ENCODE measurements at regions not wholly inside any gene's neighbourhood (a gene's known extent, or its start where the extent isn't known, plus 50 kb on each side); places are given as distances from the start of the nearest gene placed in this dataset.

DNA sequence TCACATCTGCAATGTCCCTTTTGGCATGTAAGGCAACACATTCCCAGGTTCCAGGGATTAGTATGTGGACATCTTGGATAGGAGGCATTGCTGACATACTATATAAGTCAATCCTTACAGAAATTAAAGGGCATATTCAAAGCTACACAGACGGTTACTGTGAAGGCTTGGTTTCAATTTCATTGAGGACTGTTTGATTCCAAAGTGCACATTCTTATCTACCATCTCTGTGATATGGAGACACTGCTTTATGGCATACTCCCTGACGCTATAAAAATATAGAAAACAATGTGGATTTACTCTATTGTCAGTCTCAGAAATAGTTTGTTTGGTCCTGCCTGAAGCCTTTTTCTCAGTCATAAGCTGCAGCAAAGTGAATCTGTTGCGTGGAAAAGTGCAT lies 1486.7 kb downstream of the FAM181B start:
- no peak for TF ChIP-seq CREB1 (IDR thresholded peaks at IDR 0.05; ENCODE audit: low read depth)
- TF ChIP-seq USF1 (IDR thresholded peaks at IDR 0.05): no peak
- no peak for TF ChIP-seq TEAD4 (IDR thresholded peaks at IDR 0.05)
- TF ChIP-seq NFIC (IDR thresholded peaks at IDR 0.05): no peak
- TF ChIP-seq TCF12 (IDR thresholded peaks at IDR 0.05; ENCODE audit: low read depth): no peak
- no peak for TF ChIP-seq TAF1 (IDR thresholded peaks at IDR 0.05; ENCODE audit: low read depth)
- TF ChIP-seq, protein P1, sequence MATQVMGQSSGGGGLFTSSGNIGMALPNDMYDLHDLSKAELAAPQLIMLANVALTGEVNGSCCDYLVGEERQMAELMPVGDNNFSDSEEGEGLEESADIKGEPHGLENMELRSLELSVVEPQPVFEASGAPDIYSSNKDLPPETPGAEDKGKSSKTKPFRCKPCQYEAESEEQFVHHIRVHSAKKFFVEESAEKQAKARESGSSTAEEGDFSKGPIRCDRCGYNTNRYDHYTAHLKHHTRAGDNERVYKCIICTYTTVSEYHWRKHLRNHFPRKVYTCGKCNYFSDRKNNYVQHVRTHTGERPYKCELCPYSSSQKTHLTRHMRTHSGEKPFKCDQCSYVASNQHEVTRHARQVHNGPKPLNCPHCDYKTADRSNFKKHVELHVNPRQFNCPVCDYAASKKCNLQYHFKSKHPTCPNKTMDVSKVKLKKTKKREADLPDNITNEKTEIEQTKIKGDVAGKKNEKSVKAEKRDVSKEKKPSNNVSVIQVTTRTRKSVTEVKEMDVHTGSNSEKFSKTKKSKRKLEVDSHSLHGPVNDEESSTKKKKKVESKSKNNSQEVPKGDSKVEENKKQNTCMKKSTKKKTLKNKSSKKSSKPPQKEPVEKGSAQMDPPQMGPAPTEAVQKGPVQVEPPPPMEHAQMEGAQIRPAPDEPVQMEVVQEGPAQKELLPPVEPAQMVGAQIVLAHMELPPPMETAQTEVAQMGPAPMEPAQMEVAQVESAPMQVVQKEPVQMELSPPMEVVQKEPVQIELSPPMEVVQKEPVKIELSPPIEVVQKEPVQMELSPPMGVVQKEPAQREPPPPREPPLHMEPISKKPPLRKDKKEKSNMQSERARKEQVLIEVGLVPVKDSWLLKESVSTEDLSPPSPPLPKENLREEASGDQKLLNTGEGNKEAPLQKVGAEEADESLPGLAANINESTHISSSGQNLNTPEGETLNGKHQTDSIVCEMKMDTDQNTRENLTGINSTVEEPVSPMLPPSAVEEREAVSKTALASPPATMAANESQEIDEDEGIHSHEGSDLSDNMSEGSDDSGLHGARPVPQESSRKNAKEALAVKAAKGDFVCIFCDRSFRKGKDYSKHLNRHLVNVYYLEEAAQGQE (IDR thresholded peaks at IDR 0.05; ENCODE audit: low read depth): no peak
- TF ChIP-seq YY1 (IDR thresholded peaks at IDR 0.05; ENCODE audit: low read depth): no peak
- no peak for TF ChIP-seq EP300 (IDR thresholded peaks at IDR 0.05; ENCODE audit: borderline replicate concordance)
- no peak for TF ChIP-seq CEBPB (IDR thresholded peaks at IDR 0.05)
- TF ChIP-seq, protein P2, sequence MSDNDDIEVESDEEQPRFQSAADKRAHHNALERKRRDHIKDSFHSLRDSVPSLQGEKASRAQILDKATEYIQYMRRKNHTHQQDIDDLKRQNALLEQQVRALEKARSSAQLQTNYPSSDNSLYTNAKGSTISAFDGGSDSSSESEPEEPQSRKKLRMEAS (IDR thresholded peaks at IDR 0.05): no peak
- no peak for TF ChIP-seq ZBTB7A (IDR thresholded peaks at IDR 0.05; ENCODE audit: low read depth)
- TF ChIP-seq EGR1 (IDR thresholded peaks at IDR 0.05): no peak
- TF ChIP-seq RAD21 (IDR thresholded peaks at IDR 0.05; ENCODE audit: low read depth): no peak
- no peak for TF ChIP-seq FOXM1 (IDR thresholded peaks at IDR 0.05; ENCODE audit: borderline replicate concordance, low read depth)

DNA sequence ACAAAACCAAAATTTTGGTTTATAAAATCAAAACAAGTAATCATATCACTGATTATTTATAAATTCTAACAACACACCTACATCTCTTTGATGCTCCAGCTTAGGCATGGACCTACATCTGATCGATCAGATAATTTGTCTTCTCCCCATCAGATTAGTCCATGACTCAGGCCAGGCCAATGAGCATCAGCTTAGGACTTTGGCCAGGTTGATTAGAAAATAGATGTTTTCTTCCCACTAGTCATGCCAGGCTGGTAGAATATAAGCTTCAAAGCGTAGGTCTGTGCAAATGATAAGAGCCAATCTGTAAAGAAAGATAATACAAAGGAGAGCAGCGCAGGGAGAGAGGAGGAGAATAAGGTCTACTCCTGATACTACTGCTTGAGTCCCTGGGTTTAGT lies 1487.9 kb downstream of the FAM181B start:
- TF ChIP-seq CREB1 (IDR thresholded peaks at IDR 0.05; ENCODE audit: low read depth) (no peak), TEAD4 (IDR thresholded peaks at IDR 0.05) (no peak), NFIC (IDR thresholded peaks at IDR 0.05) (no peak), TAF1 (IDR thresholded peaks at IDR 0.05; ENCODE audit: low read depth) (no peak), TCF12 (IDR thresholded peaks at IDR 0.05; ENCODE audit: low read depth) (no peak), FOXM1 (IDR thresholded peaks at IDR 0.05; ENCODE audit: borderline replicate concordance, low read depth) (no peak), EGR1 (IDR thresholded peaks at IDR 0.05) (no peak), USF1 (IDR thresholded peaks at IDR 0.05) (no peak), EP300 (IDR thresholded peaks at IDR 0.05; ENCODE audit: borderline replicate concordance) (no peak), ZBTB7A (IDR thresholded peaks at IDR 0.05; ENCODE audit: low read depth) (no peak), CEBPB (IDR thresholded peaks at IDR 0.05) (no peak), YY1 (IDR thresholded peaks at IDR 0.05; ENCODE audit: low read depth) (no peak), RAD21 (IDR thresholded peaks at IDR 0.05; ENCODE audit: low read depth) (no peak)
- TF ChIP-seq, protein P2 (IDR thresholded peaks at IDR 0.05): no peak

- TF ChIP-seq TAF1 (IDR thresholded peaks at IDR 0.05; ENCODE audit: low read depth) (no peak), CEBPB (IDR thresholded peaks at IDR 0.05) (no peak), USF1 (IDR thresholded peaks at IDR 0.05) (no peak), TEAD4 (IDR thresholded peaks at IDR 0.05) (no peak), RAD21 (IDR thresholded peaks at IDR 0.05; ENCODE audit: low read depth) (no peak), EP300 (IDR thresholded peaks at IDR 0.05; ENCODE audit: borderline replicate concordance) (no peak), NFIC (IDR thresholded peaks at IDR 0.05) (no peak), CREB1 (IDR thresholded peaks at IDR 0.05; ENCODE audit: low read depth) (no peak), ZBTB7A (IDR thresholded peaks at IDR 0.05; ENCODE audit: low read depth) (no peak), FOXM1 (IDR thresholded peaks at IDR 0.05; ENCODE audit: borderline replicate concordance, low read depth) (no peak), TCF12 (IDR thresholded peaks at IDR 0.05; ENCODE audit: low read depth) (no peak), YY1 (IDR thresholded peaks at IDR 0.05; ENCODE audit: low read depth) (no peak), EGR1 (IDR thresholded peaks at IDR 0.05) (no peak)
- TF ChIP-seq, protein P2 (IDR thresholded peaks at IDR 0.05): no peak
- TF ChIP-seq, protein P1 (IDR thresholded peaks at IDR 0.05; ENCODE audit: low read depth): no peak
Observed at GRCh38 chr11:81241672-81242275, 1491.9 kb downstream of the FAM181B start.

- TF ChIP-seq RAD21 (IDR thresholded peaks at IDR 0.05; ENCODE audit: low read depth) (peak; percentile 27; the same call in 1 of the 2 replicates), NFIC (IDR thresholded peaks at IDR 0.05) (no peak)
Observed at GRCh38 chr11:81237139-81237538, 1496.5 kb downstream of the FAM181B start.

DNA sequence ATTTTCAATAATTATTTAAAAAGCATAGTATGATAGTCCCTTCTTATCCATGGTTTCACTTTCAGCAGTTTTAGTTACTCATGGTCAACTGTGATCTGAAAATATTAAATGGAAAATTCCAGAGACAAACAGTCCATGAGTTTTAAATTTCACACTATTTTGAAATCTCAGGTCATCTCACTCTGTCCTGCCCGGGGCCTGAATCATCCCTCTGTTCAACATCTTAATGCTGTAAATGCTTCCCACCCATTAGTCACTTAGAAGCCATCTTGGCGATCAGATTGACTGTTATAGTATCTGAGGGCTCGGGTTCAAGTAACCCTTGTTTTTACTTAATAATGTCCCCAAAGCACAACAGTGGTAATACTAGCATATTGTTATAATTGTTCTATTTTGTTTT lies 1509.3 kb downstream of the FAM181B start:
- TF ChIP-seq, protein P1 (IDR thresholded peaks at IDR 0.05; ENCODE audit: low read depth): no peak
- no peak for TF ChIP-seq RAD21 (IDR thresholded peaks at IDR 0.05; ENCODE audit: low read depth)
- no peak for TF ChIP-seq FOXM1 (IDR thresholded peaks at IDR 0.05; ENCODE audit: borderline replicate concordance, low read depth)
- no peak for TF ChIP-seq CEBPB (IDR thresholded peaks at IDR 0.05)
- no peak for TF ChIP-seq ZBTB7A (IDR thresholded peaks at IDR 0.05; ENCODE audit: low read depth)
- TF ChIP-seq TEAD4 (IDR thresholded peaks at IDR 0.05): no peak
- no peak for TF ChIP-seq CREB1 (IDR thresholded peaks at IDR 0.05; ENCODE audit: low read depth)
- TF ChIP-seq, protein P2 (IDR thresholded peaks at IDR 0.05): no peak
- TF ChIP-seq NFIC (IDR thresholded peaks at IDR 0.05): no peak
- no peak for TF ChIP-seq EGR1 (IDR thresholded peaks at IDR 0.05)
- TF ChIP-seq TCF12 (IDR thresholded peaks at IDR 0.05; ENCODE audit: low read depth): no peak
- no peak for TF ChIP-seq USF1 (IDR thresholded peaks at IDR 0.05)
- no peak for TF ChIP-seq EP300 (IDR thresholded peaks at IDR 0.05; ENCODE audit: borderline replicate concordance)
- TF ChIP-seq TAF1 (IDR thresholded peaks at IDR 0.05; ENCODE audit: low read depth): no peak
- TF ChIP-seq YY1 (IDR thresholded peaks at IDR 0.05; ENCODE audit: low read depth): no peak

Data from Ishikawa (cell line).